ENCODE measurements at regions not wholly inside any gene's neighbourhood (a gene's known extent, or its start where the extent isn't known, plus 50 kb on each side); places are given as distances from the start of the nearest gene placed in this dataset.
"Not testable (repeated sequence)": the region's sequence is repeated elsewhere in the genome, so short reads cannot be mapped to it uniquely, and the experiment has no call there.

- DNase-seq, result no peak
These were observed 544.7 kb downstream of the NLGN4X start for GRCh38 chrX:5683996-5684395.

- DNase-seq, result no peak
These were observed 547.5 kb downstream of the NLGN4X start for GRCh38 chrX:5681159-5681558.

GRCh38 chrX:5674036-5674435 is 554.6 kb downstream of the NLGN4X start:
- DNase-seq, result no peak

GRCh38 chrX:5672099-5672498 is 556.6 kb downstream of the NLGN4X start:
- no peak for DNase-seq

- DNase-seq, result not testable (repeated sequence)
These were observed 562.0 kb downstream of the NLGN4X start for GRCh38 chrX:5666689-5667088.

GRCh38 chrX:5656544-5656943 is 572.1 kb downstream of the NLGN4X start:
- DNase-seq, result no peak

GRCh38 chrX:5650904-5651303 is 577.8 kb downstream of the NLGN4X start:
- no peak for DNase-seq

- DNase-seq, result no peak
These were observed 579.6 kb downstream of the NLGN4X start for GRCh38 chrX:5648941-5649568.

- no peak for DNase-seq
These were observed 581.8 kb downstream of the NLGN4X start for GRCh38 chrX:5646818-5647217.

GRCh38 chrX:5644776-5645175 is 583.9 kb downstream of the NLGN4X start:
- DNase-seq, result no peak

GRCh38 chrX:5640071-5640470 is 588.6 kb downstream of the NLGN4X start:
- DNase-seq, result no peak

- no peak for DNase-seq
These were observed 590.1 kb downstream of the NLGN4X start for GRCh38 chrX:5638572-5638971.

GRCh38 chrX:5632887-5633286 is 595.8 kb downstream of the NLGN4X start:
- DNase-seq, result no peak

- DNase-seq, result no peak
These were observed 596.5 kb downstream of the NLGN4X start for GRCh38 chrX:5632061-5632614.

- no peak for DNase-seq
These were observed 611.0 kb downstream of the NLGN4X start for GRCh38 chrX:5617666-5618065.

- DNase-seq, result no peak
These were observed 633.1 kb downstream of the NLGN4X start for GRCh38 chrX:5595570-5595969.

- DNase-seq, result no peak
These were observed 641.9 kb downstream of the NLGN4X start for GRCh38 chrX:5586726-5587125.

GRCh38 chrX:5575407-5575806 is 653.3 kb downstream of the NLGN4X start:
- DNase-seq, result no peak

GRCh38 chrX:5568934-5569333 is 659.7 kb downstream of the NLGN4X start:
- no peak for DNase-seq

GRCh38 chrX:5559386-5559785 is 669.3 kb downstream of the NLGN4X start:
- DNase-seq, result no peak

- DNase-seq, result no peak
These were observed 679.2 kb downstream of the NLGN4X start for GRCh38 chrX:5549512-5549911.

GRCh38 chrX:5537098-5537497 is 691.6 kb downstream of the NLGN4X start:
- DNase-seq, result no peak

- no peak for DNase-seq
These were observed 692.4 kb downstream of the NLGN4X start for GRCh38 chrX:5536261-5536660.

GRCh38 chrX:5528057-5528456 is 700.6 kb downstream of the NLGN4X start:
- no peak for DNase-seq

- DNase-seq, result no peak
These were observed 702.5 kb downstream of the NLGN4X start for GRCh38 chrX:5526191-5526590.
